ENCODE measurements at regions not wholly inside any gene's neighbourhood (a gene's known extent, or its start where the extent isn't known, plus 50 kb on each side); places are given as distances from the start of the nearest gene placed in this dataset.
"Not testable (repeated sequence)": the region's sequence is repeated elsewhere in the genome, so short reads cannot be mapped to it uniquely, and the experiment has no call there.

DNA sequence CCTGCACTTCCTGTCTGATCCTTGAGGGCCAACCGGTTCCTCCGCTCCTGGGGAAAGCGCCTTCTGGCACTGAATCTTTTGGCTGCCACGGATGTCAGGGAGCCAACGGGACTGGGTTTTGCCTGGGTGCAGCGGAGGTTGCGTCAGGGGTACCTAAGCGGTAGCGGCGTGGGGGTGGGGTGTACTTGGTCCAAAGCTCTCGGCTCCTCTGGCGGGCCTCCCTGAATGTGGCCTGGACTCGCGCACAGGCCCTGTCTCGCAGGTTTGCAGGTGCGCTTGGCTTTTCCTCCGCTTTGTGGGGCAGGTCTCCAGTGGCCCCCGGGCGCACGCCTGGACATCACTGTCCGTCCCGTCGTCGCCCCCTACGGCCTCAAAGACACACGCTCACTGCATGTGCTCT, 1410.1 kb upstream of the PCDH10 start:
- DNase-seq = not testable (repeated sequence)

DNA sequence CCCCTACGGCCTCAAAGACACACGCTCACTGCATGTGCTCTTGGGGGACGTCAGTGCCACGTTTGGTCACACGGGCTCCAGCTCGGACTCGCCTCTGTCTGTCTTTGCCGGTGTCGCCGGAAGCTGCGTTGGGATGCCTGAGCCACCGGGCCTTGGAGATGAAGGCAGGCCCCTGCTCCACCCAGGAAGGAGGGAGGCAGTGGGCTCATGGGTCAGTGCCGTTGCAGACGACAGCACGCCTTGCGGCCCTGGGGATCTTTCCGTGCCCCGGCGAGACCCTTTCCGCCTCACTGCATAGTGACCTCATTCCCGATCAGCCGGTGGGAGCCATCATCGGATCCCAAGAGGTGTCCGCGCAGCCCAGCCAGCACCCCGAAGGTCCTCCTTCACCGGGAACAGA, 1407.3 kb upstream of the PCDH10 start:
- DNase-seq = not testable (repeated sequence)

DNA sequence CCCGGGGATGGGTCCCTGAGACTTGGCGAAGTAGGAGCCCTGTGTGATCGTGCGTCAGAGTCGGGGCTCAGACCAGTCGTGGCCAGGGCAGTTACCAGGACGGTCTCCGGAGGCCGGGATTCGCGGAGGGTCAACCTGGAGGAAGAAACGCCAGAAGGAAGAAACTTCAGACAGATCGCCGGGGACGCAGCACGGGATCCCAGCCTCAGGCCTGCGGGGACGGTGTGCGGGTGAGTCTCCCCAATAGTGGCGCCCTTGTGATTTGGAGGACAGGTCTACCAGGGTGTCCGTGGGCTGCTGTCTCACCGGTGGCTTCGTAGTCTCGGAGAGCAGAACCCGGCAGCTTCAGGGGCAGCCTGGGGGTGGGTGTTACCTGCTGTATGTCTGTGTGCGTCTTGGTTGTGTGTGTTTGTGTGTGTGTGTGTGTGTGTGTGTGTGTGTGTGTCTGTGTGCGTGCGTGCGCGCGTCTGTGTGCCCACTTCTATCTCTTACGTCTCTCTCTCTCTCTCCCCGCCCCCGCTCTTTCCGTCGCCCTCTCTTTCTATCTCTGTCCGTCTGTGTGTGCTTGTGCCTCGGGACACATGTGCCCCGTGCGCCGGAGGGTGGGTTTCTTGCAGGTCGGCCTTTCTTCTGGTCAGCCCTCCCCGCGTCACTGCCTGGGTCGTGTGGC, 1406.4 kb upstream of the PCDH10 start:
- not testable (repeated sequence) for DNase-seq

DNA sequence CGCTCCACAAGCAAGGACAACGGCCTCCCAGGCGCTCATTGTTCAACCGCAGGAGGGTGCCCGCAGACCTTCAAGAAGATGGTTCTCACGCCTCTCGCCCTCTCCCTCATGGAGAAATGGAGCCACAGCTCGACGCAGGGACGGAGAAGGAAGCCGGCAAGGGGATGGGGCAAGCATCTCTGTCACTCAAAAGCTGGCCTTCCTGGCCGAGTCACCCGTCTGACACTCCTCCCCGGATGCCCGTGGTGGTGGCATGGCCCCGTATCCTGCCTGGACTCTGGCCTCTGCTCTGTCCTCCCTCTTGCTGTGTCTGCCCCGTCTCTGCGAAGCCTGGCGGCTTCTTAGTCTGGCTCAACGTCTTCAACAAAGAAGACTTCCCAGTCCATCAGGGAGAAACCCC, 1405.7 kb upstream of the PCDH10 start:
- not testable (repeated sequence) for DNase-seq

DNA sequence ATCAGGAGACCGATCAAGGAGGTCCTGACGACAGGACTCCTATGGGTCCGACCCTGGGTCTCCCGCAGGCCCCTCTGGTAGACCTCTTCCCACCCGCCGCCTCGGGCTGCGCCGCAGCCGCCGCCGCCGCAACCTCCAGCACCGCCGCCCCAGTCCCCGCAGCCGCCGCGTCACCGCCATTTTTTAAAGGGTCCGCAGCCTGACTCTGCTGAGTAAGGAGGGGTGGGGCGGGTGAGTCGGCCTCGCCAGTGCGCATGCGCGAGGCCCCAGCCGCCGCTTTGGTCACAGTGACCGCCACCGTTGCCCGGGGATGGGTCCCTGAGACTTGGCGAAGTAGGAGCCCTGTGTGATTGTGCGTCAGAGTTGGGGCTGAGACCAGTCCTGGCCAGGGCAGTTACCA, 1401.9 kb upstream of the PCDH10 start:
- not testable (repeated sequence) for DNase-seq

DNA sequence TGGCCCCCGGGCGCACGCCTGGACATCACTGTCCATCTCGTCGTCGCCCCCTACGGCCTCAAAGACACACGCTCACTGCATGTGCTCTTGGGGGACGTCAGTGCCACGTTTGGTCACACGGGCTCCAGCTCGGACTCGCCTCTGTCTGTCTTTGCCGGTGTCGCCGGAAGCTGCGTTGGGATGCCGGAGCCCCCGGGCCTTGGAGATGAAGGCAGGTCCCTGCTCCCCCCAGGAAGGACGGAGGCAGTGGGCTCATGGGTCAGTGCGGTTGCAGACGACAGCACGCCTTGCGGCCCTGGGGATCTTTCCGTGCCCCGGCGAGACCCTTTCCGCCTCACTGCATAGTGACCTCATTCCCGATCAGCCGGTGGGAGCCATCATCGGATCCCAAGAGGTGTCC, 1399.9 kb upstream of the PCDH10 start:
- not testable (repeated sequence) for DNase-seq

DNA sequence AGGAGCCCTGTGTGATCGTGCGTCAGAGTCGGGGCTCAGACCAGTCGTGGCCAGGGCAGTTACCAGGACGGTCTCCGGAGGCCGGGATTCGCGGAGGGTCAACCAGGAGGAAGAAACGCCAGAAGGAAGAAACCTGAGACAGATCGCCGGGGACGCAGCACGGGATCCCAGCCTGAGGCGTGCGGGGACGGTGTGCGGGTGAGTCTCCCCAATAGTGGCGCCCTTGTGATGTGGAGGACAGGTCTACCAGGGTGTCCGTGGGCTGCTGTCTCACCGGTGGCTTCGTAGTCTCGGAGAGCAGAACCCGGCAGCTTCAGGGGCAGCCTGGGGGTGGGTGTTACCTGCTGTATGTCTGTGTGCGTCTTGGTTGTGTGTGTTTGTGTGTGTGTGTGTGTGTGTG, 1399.1 kb upstream of the PCDH10 start:
- DNase-seq = not testable (repeated sequence)

DNA sequence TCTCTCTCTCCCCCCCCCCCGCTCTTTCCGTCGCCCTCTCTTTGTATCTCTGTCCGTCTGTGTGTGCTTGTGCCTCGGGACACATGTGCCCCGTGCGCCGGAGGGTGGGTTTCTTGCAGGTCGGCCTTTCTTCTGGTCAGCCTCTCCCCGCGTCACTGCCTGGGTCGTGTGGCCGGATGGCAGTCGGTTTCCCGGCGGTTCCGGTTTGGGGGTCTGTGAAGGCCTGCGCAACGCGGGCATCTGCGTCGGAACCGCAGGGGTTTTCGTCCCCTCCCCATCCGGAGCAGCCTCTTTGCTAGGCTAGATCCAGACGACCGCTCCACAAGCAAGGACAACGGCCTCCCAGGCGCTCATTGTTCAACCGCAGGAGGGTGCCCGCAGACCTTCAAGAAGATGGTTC, 1398.6 kb upstream of the PCDH10 start:
- not testable (repeated sequence) for DNase-seq

DNA sequence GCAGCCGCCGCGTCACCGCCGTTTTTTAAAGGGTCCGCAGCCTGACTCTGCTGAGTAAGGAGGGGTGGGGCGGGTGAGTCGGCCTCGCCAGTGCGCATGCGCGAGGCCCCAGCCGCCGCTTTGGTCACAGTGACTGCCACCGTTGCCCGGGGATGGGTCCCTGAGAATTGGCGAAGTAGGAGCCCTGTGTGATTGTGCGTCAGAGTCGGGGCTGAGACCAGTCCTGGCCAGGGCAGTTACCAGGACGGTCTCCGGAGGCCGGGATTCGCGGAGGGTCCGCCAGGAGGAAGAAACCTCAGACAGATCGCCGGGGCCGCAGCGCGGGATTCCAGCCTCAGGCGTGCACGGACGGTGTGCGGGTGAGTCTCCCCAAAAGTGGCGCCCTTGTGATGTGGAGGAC, 1386.9 kb upstream of the PCDH10 start:
- DNase-seq = not testable (repeated sequence)

DNA sequence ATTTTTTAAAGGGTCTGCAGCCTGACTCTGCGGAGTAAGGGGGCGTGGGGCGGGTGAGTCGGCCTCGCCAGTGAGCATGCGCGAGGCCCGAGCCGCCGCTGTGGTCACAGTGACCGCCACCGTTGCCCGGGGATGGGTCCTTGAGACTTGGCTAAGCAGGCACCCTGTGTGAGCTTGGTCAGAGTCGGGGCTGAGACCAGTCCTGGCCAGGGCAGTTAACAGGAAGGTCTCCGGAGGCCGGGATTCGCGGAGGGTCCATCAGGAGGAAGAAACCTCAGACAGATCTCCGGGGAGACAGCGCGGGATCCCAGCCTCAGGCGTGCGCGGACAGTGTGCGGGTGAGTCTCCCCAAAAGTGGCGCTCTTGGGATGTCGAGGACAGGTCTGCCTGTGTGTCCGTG, 1384.4 kb upstream of the PCDH10 start:
- DNase-seq = no peak

DNA sequence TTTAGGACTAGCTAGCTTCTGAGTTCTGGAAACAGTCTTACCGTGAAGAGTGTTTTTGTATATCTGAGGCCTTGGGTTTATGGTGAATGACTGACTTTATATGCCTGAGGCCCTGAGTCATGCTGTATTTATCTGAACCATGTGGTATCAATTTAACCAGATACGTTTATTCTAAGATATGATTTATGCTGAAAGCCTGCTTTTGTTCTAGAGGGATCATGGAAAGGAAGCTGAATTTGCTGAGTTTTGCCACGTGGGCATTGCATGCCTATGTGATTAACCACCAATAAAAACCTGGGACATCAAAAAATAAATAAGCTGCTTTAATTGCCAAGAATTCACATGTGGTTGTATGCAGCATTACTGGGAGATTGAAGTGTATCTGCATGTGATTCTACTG, 1374.7 kb upstream of the PCDH10 start:
- not testable (repeated sequence) for DNase-seq

DNA sequence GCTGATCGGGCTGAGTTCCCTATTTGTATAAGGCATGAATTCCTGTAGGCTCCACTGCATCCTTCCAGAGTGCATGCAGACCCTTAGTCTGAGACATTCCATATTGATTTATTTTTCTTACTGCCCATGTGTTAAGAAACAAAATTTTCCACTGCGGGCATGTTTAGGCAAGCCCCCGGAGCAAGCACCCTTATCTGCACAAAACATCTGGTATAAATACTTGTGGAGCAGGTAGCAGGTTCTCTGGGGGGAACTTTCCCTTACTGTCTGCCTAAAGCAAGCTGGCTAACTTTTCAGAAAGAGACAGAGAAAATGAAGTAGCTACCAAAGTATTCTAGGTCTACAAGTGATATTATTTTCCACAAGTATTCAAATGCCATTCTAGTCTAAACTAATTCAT, 1338.5 kb upstream of the PCDH10 start:
- DNase-seq = not testable (repeated sequence)
